GM13976 (cell line): ENCODE measurements at regions not wholly inside any gene's neighbourhood (a gene's known extent, or its start where the extent isn't known, plus 50 kb on each side); places are given as distances from the start of the nearest gene placed in this dataset.
A peak's percentile ranks its signal among the peaks of the same experiment; 100 is the strongest.

Experiments
- DNase-seq: peaks from one replicate; pipeline ENCODE4 v3.0.0; 2012; ENCODE audit warnings: low spot score
- CTCF ChIP-seq: IDR thresholded peaks from 2 replicates; pipeline ENCODE4 v1.5.1; 2012; ENCODE audit warnings: borderline replicate concordance, mild to moderate bottlenecking; ENCODE audit not compliant: insufficient read depth; ENCODE audit errors: extremely low read depth, missing control alignments, control extremely low read depth
- in situ Hi-C: fragments of 300-500 bp; cut with MboI; formaldehyde crosslinking; loops from one replicate; pipeline ENCODE4 v1.12.0; 2022; ENCODE audit warnings: low sequenced_read_pairs, mixed read lengths, inconsistent platforms; ENCODE audit not compliant: unreplicated experiment

- no peak for TF ChIP-seq CTCF
- in situ Hi-C loops = no loop called here
- no peak for DNase-seq
Measured at GRCh38 chr2:204258890-204259289, 286.4 kb upstream of the PARD3B start.

- in situ Hi-C loops = no loop called here
- DNase-seq = peak; percentile 33
- peak; percentile 25 for TF ChIP-seq CTCF
Measured at GRCh38 chr2:204260162-204260877, 285.0 kb upstream of the PARD3B start.

- no peak for TF ChIP-seq CTCF
- in situ Hi-C loops = no loop called here
- DNase-seq = no peak
Measured at GRCh38 chr2:204260901-204261300, 284.4 kb upstream of the PARD3B start.

GRCh38 chr2:204261846-204262245, 283.4 kb upstream of the PARD3B start:
- TF ChIP-seq CTCF = no peak
- no peak for DNase-seq
- in situ Hi-C loops = no loop called here

- in situ Hi-C loops = no loop called here
- DNase-seq = no peak
- no peak for TF ChIP-seq CTCF
Measured at GRCh38 chr2:204264085-204264553, 281.2 kb upstream of the PARD3B start.

- TF ChIP-seq CTCF = no peak
- in situ Hi-C loops = no loop called here
- DNase-seq = no peak
Measured at GRCh38 chr2:204264621-204265140, 280.6 kb upstream of the PARD3B start.
